ENCODE measurements at regions not wholly inside any gene's neighbourhood (a gene's known extent, or its start where the extent isn't known, plus 50 kb on each side); places are given as distances from the start of the nearest gene placed in this dataset.

- no peak for TF ChIP-seq ZBTB7A (IDR thresholded peaks at IDR 0.05; ENCODE audit: low read depth)
- no peak for TF ChIP-seq REST (IDR thresholded peaks at IDR 0.05; ENCODE audit: low read depth)
- no peak for TF ChIP-seq CREB1 (IDR thresholded peaks at IDR 0.05; ENCODE audit: low read depth)
- TF ChIP-seq TAF1 (IDR thresholded peaks at IDR 0.05; ENCODE audit: low read depth): no peak
- TF ChIP-seq TCF12 (IDR thresholded peaks at IDR 0.05; ENCODE audit: low read depth): no peak
- no peak for TF ChIP-seq USF1 (IDR thresholded peaks at IDR 0.05)
- no peak for TF ChIP-seq NFIC (IDR thresholded peaks at IDR 0.05)
- TF ChIP-seq FOXM1 (IDR thresholded peaks at IDR 0.05; ENCODE audit: borderline replicate concordance, low read depth): no peak
- TF ChIP-seq EGR1 (IDR thresholded peaks at IDR 0.05): no peak
These were observed 888.3 kb downstream of the LTN1 start for GRCh38 chr21:28104346-28104745.

- TF ChIP-seq REST (IDR thresholded peaks at IDR 0.05; ENCODE audit: low read depth): no peak
- TF ChIP-seq TAF1 (IDR thresholded peaks at IDR 0.05; ENCODE audit: low read depth): no peak
- TF ChIP-seq FOXM1 (IDR thresholded peaks at IDR 0.05; ENCODE audit: borderline replicate concordance, low read depth): no peak
- TF ChIP-seq RAD21 (IDR thresholded peaks at IDR 0.05; ENCODE audit: low read depth): no peak
- TF ChIP-seq USF1 (IDR thresholded peaks at IDR 0.05): no peak
- no peak for TF ChIP-seq MAX (IDR thresholded peaks at IDR 0.05)
- TF ChIP-seq TCF12 (IDR thresholded peaks at IDR 0.05; ENCODE audit: low read depth): no peak
- TF ChIP-seq CEBPB (IDR thresholded peaks at IDR 0.05): no peak
These were observed 892.3 kb downstream of the LTN1 start for GRCh38 chr21:28100366-28100765.

GRCh38 chr21:28099001-28099705, 893.5 kb downstream of the LTN1 start:
- TF ChIP-seq ZBTB7A (IDR thresholded peaks at IDR 0.05; ENCODE audit: low read depth) (no peak), CREB1 (IDR thresholded peaks at IDR 0.05; ENCODE audit: low read depth) (no peak), NFIC (IDR thresholded peaks at IDR 0.05) (no peak), TCF12 (IDR thresholded peaks at IDR 0.05; ENCODE audit: low read depth) (no peak), RAD21 (IDR thresholded peaks at IDR 0.05; ENCODE audit: low read depth) (no peak), TEAD4 (IDR thresholded peaks at IDR 0.05) (no peak), FOXM1 (IDR thresholded peaks at IDR 0.05; ENCODE audit: borderline replicate concordance, low read depth) (no peak), REST (IDR thresholded peaks at IDR 0.05; ENCODE audit: low read depth) (no peak)

GRCh38 chr21:28091466-28091865, 901.2 kb downstream of the LTN1 start:
- TF ChIP-seq YY1 (IDR thresholded peaks at IDR 0.05; ENCODE audit: low read depth) (no peak), REST (IDR thresholded peaks at IDR 0.05; ENCODE audit: low read depth) (no peak), TAF1 (IDR thresholded peaks at IDR 0.05; ENCODE audit: low read depth) (no peak), USF1 (IDR thresholded peaks at IDR 0.05) (no peak), NFIC (IDR thresholded peaks at IDR 0.05) (no peak), CREB1 (IDR thresholded peaks at IDR 0.05; ENCODE audit: low read depth) (no peak), ZBTB7A (IDR thresholded peaks at IDR 0.05; ENCODE audit: low read depth) (no peak), MAX (IDR thresholded peaks at IDR 0.05) (no peak), EP300 (IDR thresholded peaks at IDR 0.05; ENCODE audit: borderline replicate concordance) (no peak), TCF12 (IDR thresholded peaks at IDR 0.05; ENCODE audit: low read depth) (no peak), RAD21 (IDR thresholded peaks at IDR 0.05; ENCODE audit: low read depth) (no peak)

Data from Ishikawa (cell line).